Kidney epithelial cell (primary cell): ENCODE measurements at regions not wholly inside any gene's neighbourhood (a gene's known extent, or its start where the extent isn't known, plus 50 kb on each side); places are given as distances from the start of the nearest gene placed in this dataset.

Source experiments
- DNase-seq: peaks from one replicate; pipeline ENCODE4 v3.0.0-alpha.2; 2010; ENCODE audit warnings: low read depth
- H3K27me3 ChIP-seq: 2 replicates; pipeline ENCODE4 v1.6.0; 2011; ENCODE audit warnings: low read length; ENCODE audit not compliant: control insufficient read depth, insufficient read depth
- H3K36me3 ChIP-seq: 2 replicates; pipeline ENCODE4 v1.5.1; 2011; ENCODE audit warnings: low read length; ENCODE audit not compliant: control insufficient read depth, insufficient read depth
- H3K4me3 ChIP-seq: 2 replicates; pipeline ENCODE4 v1.5.1; 2011; ENCODE audit warnings: low read depth, mild to moderate bottlenecking, control low read depth, low read length
- TF ChIP-seq, protein P1 (sequence below): IDR thresholded peaks from 2 replicates; pipeline ENCODE4 v1.5.1; 2011; ENCODE audit warnings: mild to moderate bottlenecking, moderate library complexity, low read length, control low read depth, inconsistent platforms; ENCODE audit not compliant: insufficient read depth, poor library complexity, severe bottlenecking

DNA sequence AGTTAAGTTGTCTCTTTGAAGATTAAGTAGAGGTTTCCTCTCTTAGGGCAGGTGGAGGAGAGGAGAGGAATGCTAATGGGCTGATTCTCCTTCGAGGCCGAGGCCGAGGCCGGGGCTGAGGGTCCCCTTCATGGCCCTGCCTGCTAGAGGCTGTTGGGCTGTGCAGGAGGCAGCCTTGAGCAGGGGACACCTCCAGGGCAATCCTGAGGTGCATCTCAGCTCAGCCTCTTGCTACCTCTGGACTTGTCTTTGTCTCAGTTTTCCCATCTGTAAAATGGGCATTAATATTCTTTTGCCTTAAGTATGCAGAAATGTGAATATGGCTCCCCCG is 97.7 kb upstream of the PRR20G start:
- DNase-seq: no peak

GRCh38 chr3:127384717-127385539 is 97.1 kb upstream of the PRR20G start:
- H3K4me3 ChIP-seq: no peak overlapping the region
- TF ChIP-seq, protein P1, sequence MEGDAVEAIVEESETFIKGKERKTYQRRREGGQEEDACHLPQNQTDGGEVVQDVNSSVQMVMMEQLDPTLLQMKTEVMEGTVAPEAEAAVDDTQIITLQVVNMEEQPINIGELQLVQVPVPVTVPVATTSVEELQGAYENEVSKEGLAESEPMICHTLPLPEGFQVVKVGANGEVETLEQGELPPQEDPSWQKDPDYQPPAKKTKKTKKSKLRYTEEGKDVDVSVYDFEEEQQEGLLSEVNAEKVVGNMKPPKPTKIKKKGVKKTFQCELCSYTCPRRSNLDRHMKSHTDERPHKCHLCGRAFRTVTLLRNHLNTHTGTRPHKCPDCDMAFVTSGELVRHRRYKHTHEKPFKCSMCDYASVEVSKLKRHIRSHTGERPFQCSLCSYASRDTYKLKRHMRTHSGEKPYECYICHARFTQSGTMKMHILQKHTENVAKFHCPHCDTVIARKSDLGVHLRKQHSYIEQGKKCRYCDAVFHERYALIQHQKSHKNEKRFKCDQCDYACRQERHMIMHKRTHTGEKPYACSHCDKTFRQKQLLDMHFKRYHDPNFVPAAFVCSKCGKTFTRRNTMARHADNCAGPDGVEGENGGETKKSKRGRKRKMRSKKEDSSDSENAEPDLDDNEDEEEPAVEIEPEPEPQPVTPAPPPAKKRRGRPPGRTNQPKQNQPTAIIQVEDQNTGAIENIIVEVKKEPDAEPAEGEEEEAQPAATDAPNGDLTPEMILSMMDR: no peak
- no peaks in the 10 kb centered on the region for H3K36me3 ChIP-seq
- DNase-seq: no peak
- H3K27me3 ChIP-seq: no peaks in the 10 kb centered on the region

More for the DNA sequence above, 97.7 kb upstream of the PRR20G start:
- TF ChIP-seq, protein P1: no peak
- H3K4me3 ChIP-seq: no peak overlapping the region
- no peaks in the 10 kb centered on the region for H3K36me3 ChIP-seq
- no peaks in the 10 kb centered on the region for H3K27me3 ChIP-seq

DNA sequence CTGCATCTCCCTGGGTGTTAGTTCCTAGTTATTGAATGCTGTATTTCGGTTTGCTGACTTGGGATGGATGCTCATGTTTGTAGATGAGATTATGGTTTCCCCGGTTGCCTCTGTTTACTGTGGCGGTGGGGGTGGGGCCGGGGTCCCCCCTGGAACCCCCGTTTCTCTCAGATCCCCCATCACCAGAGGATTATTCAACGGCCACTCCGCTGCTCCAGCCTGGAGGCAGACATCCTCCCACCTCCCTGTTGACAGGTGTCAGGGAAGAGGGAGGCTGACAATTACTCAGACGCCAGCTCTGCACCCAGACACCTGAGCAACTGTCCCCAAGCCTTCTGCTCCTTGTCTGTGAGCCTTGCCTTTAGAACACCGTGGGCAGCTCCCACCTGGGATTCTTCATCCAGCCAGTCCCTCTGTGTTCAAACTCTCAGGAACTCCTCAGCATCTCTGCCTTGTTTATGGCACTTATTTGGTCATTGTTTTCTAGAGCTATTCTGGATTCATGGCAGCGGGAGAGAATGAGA is 95.9 kb upstream of the PRR20G start:
- Histone ChIP-seq H3K4me3 (no peak overlapping the region), H3K27me3 (no peaks in the 10 kb centered on the region), H3K36me3 (no peaks in the 10 kb centered on the region)
- no peak for DNase-seq
- TF ChIP-seq, protein P1: no peak

GRCh38 chr3:127377801-127378655 is 90.2 kb upstream of the PRR20G start:
- Histone ChIP-seq H3K27me3 (peaks cover 4% of the 10 kb centered on the region), H3K4me3 (no peak overlapping the region), H3K36me3 (no peaks in the 10 kb centered on the region)
- no peak for DNase-seq
- TF ChIP-seq, protein P1: no peak

DNA sequence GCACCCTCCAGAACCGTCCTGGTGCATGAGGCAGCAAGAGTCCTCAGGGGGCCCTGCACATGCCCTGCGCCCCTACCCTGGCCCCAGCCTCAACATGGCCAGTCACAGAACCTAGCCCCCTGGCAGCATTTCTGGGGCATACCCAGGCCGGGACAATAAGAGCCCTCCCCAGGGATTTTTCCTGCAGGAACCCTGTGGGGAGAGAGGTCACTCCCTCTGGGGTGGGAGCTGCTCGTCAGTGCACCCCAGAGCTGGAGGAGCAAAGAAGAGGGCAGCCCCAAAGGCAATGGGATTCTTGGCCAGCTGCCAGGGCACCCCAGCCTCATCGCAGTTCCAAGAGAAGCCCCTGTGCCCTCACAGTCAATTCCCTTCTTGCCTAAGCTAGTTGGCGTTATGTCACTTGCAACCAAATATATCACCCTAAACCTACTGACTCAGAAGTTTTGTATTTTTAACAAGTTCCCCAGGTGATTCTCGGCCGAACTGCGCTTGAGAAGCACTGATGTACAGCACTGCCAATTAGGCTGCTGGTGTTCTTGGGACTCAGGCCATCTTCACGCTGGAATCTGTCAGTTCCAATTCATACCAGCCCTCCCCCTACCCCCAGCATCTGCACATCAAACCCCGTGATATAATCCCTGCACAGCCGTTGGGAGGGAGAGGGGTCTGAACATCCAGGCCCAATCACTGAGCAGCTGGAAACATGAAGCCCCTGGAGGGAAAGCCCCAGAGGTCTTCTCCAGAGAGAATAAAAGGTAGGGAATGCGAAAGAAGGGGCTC is 87.5 kb upstream of the PRR20G start:
- no peaks in the 10 kb centered on the region for H3K36me3 ChIP-seq

More for the DNA sequence above, 87.5 kb upstream of the PRR20G start:
- TF ChIP-seq, protein P1: no peak
- Histone ChIP-seq H3K4me3 (no peak overlapping the region), H3K27me3 (peaks cover 15% of the 10 kb centered on the region)
- no peak for DNase-seq
